Neural progenitor cell (in vitro differentiated cells): ENCODE measurements at regions not wholly inside any gene's neighbourhood (a gene's known extent, or its start where the extent isn't known, plus 50 kb on each side); places are given as distances from the start of the nearest gene placed in this dataset.

Experiments used
- EZH2 ChIP-seq: fragments of 200-600 bp; sonication (generic); IDR thresholded peaks from 2 replicates; pipeline ENCODE4 v1.6.1; 2017; ENCODE audit warnings: antibody characterized with exemption, mild to moderate bottlenecking, moderate library complexity
- EZH2phosphoT487 ChIP-seq: fragments of 200-600 bp; sonication (generic); IDR thresholded peaks from 2 replicates; pipeline ENCODE4 v1.6.1; 2017; ENCODE audit warnings: antibody characterized with exemption
- TF ChIP-seq, protein P1 (sequence below): fragments of 200-600 bp; sonication (generic); IDR thresholded peaks from 2 replicates; pipeline ENCODE4 v1.5.1; 2017; ENCODE audit warnings: antibody characterized with exemption, mild to moderate bottlenecking

DNA sequence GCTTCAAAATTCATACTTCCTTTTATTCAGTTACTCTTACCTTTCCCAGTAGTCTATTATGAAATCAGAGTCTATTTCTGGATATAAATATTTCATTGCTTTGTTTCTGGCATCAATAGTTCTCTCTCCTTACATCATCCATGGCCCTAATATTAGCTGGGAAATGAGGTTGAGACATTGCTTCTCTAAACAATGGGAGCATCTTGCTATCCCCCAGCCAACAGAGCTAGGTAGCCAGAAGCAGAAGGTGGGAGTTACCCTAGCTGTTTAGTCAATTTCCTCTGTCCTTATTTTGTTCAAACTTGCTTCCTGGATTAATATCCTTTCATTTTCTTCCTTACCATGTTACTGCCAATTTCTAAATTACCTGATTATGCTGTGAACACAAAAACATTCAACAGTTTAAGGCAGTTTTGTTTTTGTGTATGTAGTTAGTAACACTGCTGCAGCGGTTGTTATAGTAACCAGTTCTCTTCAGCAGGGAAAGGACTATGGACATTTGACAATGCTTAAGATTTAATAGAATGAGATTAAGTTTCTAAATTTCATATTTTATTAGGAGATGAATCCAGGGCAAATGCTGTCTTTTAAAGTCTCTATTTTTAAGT lies 160.5 kb upstream of the KCNJ3 start:
- TF ChIP-seq, protein P1, sequence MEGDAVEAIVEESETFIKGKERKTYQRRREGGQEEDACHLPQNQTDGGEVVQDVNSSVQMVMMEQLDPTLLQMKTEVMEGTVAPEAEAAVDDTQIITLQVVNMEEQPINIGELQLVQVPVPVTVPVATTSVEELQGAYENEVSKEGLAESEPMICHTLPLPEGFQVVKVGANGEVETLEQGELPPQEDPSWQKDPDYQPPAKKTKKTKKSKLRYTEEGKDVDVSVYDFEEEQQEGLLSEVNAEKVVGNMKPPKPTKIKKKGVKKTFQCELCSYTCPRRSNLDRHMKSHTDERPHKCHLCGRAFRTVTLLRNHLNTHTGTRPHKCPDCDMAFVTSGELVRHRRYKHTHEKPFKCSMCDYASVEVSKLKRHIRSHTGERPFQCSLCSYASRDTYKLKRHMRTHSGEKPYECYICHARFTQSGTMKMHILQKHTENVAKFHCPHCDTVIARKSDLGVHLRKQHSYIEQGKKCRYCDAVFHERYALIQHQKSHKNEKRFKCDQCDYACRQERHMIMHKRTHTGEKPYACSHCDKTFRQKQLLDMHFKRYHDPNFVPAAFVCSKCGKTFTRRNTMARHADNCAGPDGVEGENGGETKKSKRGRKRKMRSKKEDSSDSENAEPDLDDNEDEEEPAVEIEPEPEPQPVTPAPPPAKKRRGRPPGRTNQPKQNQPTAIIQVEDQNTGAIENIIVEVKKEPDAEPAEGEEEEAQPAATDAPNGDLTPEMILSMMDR, result no peak
- no peak for TF ChIP-seq EZH2
- no peak for TF ChIP-seq EZH2phosphoT487
